ENCODE measurements at regions not wholly inside any gene's neighbourhood (a gene's known extent, or its start where the extent isn't known, plus 50 kb on each side); places are given as distances from the start of the nearest gene placed in this dataset.

DNA sequence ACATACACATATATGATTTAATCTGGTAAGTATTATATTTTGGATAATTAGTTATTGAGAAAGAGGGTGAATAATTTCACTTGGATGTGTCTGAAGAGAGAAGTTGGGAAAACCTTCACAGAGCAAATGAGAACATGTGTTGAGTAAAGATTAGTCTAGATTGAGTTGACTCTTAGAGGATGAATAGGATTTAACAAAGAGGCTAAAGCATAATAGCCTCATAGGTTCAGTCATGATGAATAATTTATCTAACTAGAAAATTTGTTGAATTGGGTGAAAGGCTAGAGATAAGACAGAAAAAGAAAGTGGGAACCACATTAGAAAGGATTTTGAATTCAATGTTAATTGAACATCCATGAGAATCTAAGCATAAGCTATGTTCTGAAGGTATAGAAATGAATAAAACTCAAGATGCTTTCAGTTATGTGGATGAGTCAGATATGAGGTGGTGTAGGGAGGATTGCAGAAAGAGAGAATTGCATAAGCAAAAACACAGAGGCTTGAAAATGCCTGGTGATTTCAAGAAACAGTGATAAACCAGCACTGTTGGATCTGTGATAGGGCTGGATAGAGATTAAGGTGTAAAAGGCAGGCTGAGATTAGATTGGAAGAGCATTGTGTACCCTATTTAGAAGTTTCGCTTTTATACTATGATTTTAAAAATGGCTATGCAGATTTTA is 207.6 kb upstream of the NR3C2 start:
- Histone ChIP-seq H3K27ac (ENCODE audit: low read depth in 2 of 2, low read length in 1 of 2) (no peak overlapping the region), H3F3A (replicated peaks; ENCODE audit: insufficient read depth) (no peaks in the 10 kb centered on the region), H2AFZ (ENCODE audit: low read depth) (no peak overlapping the region), H3K9ac (no peak overlapping the region), H3K4me1 (ENCODE audit: control insufficient read depth in 1 of 2, insufficient read depth in 2 of 2, low read depth in 1 of 2, low read length in 1 of 2) (no peaks in the 10 kb centered on the region), H3K4me2 (no peak overlapping the region), H3K79me2 (ENCODE audit: insufficient read depth) (no peaks in the 10 kb centered on the region), H3K9me2 (no peaks in the 10 kb centered on the region), H3K9me3 (no peaks in the 10 kb centered on the region), H3K4me3 (ENCODE audit: low read depth in 2 of 2, low read length in 1 of 2) (no peak overlapping the region), H4K20me1 (ENCODE audit: insufficient read depth) (no peaks in the 10 kb centered on the region), H3K36me3 (replicated peaks in 1 of 2; ENCODE audit: control insufficient read depth in 1 of 2, insufficient read depth in 2 of 2, low read length in 1 of 2) (no peaks in the 10 kb centered on the region), H3K27me3 (ENCODE audit: insufficient read depth) (no peaks in the 10 kb centered on the region)
- DNase-seq, result no peak
- CTCF ChIA-PET, result no interaction called here
- WGBS (ENCODE audit: low lambda C conversion rate), result 3% methylated on average over 1 of the region's 1 CpG
- no peak for TF ChIP-seq RFX5 (IDR thresholded peaks at IDR 0.05; ENCODE audit: low read length)
- TF ChIP-seq TEAD4 (IDR thresholded peaks at IDR 0.05; ENCODE audit: borderline replicate concordance, insufficient read depth), result no peak
- no peak for TF ChIP-seq PBX3 (IDR thresholded peaks at IDR 0.05)
- no peak for TF ChIP-seq GABPA (IDR thresholded peaks at IDR 0.05; ENCODE audit: low read depth)
- no peak for TF ChIP-seq TCF12 (IDR thresholded peaks at IDR 0.05)
- TF ChIP-seq RAD21 (IDR thresholded peaks at IDR 0.05; ENCODE audit: low read length), result no peak
- POLR2A ChIA-PET, result no interaction called here

- no peak overlapping the region for H3K4me2 ChIP-seq
- no peaks in the 10 kb centered on the region for H3K9me2 ChIP-seq
- no peaks in the 10 kb centered on the region for H4K20me1 ChIP-seq (ENCODE audit: insufficient read depth)
- H3K27me3 ChIP-seq (ENCODE audit: insufficient read depth), result no peaks in the 10 kb centered on the region
- no peak for DNase-seq
- H3K9me3 ChIP-seq, result no peaks in the 10 kb centered on the region
- no peaks in the 10 kb centered on the region for H3F3A ChIP-seq (replicated peaks; ENCODE audit: insufficient read depth)
- H3K4me3 ChIP-seq (ENCODE audit: low read depth in 2 of 2, low read length in 1 of 2), result no peak overlapping the region
- no peak for TF ChIP-seq USF2 (IDR thresholded peaks at IDR 0.05; ENCODE audit: borderline replicate concordance, low read depth, low read length)
- TF ChIP-seq YY1 (IDR thresholded peaks at IDR 0.05; ENCODE audit: low read depth), result no peak
- TF ChIP-seq, protein P1, sequence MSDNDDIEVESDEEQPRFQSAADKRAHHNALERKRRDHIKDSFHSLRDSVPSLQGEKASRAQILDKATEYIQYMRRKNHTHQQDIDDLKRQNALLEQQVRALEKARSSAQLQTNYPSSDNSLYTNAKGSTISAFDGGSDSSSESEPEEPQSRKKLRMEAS (IDR thresholded peaks at IDR 0.05; ENCODE audit: low read depth), result no peak
- no peak for TF ChIP-seq SIN3A (IDR thresholded peaks at IDR 0.05; ENCODE audit: borderline replicate concordance, low read depth, low read length)
- TF ChIP-seq, protein P2, sequence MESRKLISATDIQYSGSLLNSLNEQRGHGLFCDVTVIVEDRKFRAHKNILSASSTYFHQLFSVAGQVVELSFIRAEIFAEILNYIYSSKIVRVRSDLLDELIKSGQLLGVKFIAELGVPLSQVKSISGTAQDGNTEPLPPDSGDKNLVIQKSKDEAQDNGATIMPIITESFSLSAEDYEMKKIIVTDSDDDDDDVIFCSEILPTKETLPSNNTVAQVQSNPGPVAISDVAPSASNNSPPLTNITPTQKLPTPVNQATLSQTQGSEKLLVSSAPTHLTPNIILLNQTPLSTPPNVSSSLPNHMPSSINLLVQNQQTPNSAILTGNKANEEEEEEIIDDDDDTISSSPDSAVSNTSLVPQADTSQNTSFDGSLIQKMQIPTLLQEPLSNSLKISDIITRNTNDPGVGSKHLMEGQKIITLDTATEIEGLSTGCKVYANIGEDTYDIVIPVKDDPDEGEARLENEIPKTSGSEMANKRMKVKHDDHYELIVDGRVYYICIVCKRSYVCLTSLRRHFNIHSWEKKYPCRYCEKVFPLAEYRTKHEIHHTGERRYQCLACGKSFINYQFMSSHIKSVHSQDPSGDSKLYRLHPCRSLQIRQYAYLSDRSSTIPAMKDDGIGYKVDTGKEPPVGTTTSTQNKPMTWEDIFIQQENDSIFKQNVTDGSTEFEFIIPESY (IDR thresholded peaks at IDR 0.05; ENCODE audit: borderline replicate concordance, low read depth), result no peak
- TF ChIP-seq NFIC (IDR thresholded peaks at IDR 0.05; ENCODE audit: borderline replicate concordance), result no peak
- TF ChIP-seq RAD21 (IDR thresholded peaks at IDR 0.05; ENCODE audit: low read length), result no peak
- no peak for TF ChIP-seq RFX5 (IDR thresholded peaks at IDR 0.05; ENCODE audit: low read length)
- no peak for TF ChIP-seq CTCF (IDR thresholded peaks at IDR 0.05)
- TF ChIP-seq JUND (IDR thresholded peaks at IDR 0.05), result no peak
- TF ChIP-seq TEAD4 (IDR thresholded peaks at IDR 0.05; ENCODE audit: borderline replicate concordance, insufficient read depth), result no peak
- no peak for TF ChIP-seq FOSL2 (IDR thresholded peaks at IDR 0.05; ENCODE audit: borderline replicate concordance, low read depth)
- no peak for TF ChIP-seq EP300 (IDR thresholded peaks at IDR 0.05; ENCODE audit: borderline replicate concordance in 1 of 2, low read depth in 1 of 2, low read length in 1 of 2)
- TF ChIP-seq RXRA (IDR thresholded peaks at IDR 0.05; ENCODE audit: borderline replicate concordance, low read depth), result no peak
- POLR2A ChIA-PET, result no interaction called here
- H3K9ac ChIP-seq, result no peak overlapping the region
- H3K79me2 ChIP-seq (ENCODE audit: insufficient read depth), result no peaks in the 10 kb centered on the region
- CTCF ChIA-PET, result no interaction called here
- no peaks in the 10 kb centered on the region for H3K36me3 ChIP-seq (replicated peaks in 1 of 2; ENCODE audit: control insufficient read depth in 1 of 2, insufficient read depth in 2 of 2, low read length in 1 of 2)
- 2% methylated on average over 2 of the region's 2 CpGs for WGBS (ENCODE audit: low lambda C conversion rate)
- no peak overlapping the region for H3K27ac ChIP-seq (ENCODE audit: low read depth in 2 of 2, low read length in 1 of 2)
- no peak overlapping the region for H2AFZ ChIP-seq (ENCODE audit: low read depth)
- H3K4me1 ChIP-seq (ENCODE audit: control insufficient read depth in 1 of 2, insufficient read depth in 2 of 2, low read depth in 1 of 2, low read length in 1 of 2), result no peaks in the 10 kb centered on the region
Observed at GRCh38 chr4:148643851-148644250, 201.6 kb upstream of the NR3C2 start.

All from SK-N-SH (cell line).